ENCODE measurements at regions not wholly inside any gene's neighbourhood (a gene's known extent, or its start where the extent isn't known, plus 50 kb on each side); places are given as distances from the start of the nearest gene placed in this dataset.
"Not testable (repeated sequence)": the region's sequence is repeated elsewhere in the genome, so short reads cannot be mapped to it uniquely, and the experiment has no call there.

DNA sequence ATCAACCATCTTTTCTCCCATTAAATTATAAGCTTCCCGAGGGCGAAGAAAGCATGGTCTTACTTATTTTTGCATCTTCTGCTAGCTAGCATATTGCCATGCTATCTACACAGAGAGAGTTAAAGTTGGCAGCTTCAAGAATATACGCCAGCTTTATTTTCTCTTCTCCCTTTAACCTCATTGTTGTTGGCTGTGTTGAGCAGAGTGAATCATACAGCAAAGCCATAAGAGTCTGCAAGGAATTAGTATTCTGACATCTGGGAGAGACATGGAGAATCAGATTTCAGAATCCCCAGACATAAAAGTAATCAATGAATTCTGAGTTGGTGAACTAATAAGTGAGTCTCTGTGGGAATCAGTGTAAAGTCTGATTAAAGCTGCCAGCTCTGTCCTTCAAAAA lies 649.6 kb upstream of the PTBP2 start:
- DNase-seq (ENCODE audit: low read depth in 2 of 2) = no peak

DNA sequence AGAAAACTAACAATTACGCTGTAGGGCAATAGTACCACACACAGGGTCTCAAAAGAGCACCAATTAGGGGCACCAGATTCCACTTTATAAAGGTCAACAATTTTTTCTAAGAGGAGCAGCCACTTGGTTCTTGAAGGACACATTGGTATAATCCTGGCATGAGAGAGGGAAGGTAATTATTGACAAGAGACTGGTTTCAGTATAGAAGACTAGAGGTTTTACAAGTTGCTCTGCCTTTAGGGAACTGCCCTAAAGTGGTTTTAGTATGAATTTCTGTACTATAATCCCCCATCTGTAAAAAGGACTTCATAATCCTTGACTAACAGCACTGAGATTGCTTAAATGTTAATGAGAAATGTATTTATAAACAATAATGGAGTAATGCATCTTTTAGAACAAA lies 648.5 kb upstream of the PTBP2 start:
- no peak for DNase-seq (ENCODE audit: low read depth in 2 of 2)

DNA sequence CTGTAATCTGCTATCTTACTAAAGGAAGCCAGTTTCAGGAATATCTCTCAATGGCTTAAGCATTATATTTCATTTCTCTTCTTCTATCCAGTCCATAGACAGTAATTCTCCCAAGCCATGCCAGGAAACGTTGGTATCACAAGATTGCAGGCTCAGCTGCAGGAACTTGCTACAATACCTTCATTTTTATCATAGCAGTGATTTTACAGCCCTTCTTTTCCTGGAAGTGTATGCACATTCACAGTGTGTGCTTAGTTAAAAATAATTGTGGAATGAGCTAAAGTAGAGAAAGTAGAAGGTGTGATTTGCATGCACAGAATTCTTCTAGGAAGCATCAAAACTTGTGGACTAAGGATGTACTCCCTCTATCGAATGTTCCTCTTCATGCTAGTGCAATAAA lies 647.2 kb upstream of the PTBP2 start:
- no peak for DNase-seq (ENCODE audit: low read depth in 2 of 2)

DNA sequence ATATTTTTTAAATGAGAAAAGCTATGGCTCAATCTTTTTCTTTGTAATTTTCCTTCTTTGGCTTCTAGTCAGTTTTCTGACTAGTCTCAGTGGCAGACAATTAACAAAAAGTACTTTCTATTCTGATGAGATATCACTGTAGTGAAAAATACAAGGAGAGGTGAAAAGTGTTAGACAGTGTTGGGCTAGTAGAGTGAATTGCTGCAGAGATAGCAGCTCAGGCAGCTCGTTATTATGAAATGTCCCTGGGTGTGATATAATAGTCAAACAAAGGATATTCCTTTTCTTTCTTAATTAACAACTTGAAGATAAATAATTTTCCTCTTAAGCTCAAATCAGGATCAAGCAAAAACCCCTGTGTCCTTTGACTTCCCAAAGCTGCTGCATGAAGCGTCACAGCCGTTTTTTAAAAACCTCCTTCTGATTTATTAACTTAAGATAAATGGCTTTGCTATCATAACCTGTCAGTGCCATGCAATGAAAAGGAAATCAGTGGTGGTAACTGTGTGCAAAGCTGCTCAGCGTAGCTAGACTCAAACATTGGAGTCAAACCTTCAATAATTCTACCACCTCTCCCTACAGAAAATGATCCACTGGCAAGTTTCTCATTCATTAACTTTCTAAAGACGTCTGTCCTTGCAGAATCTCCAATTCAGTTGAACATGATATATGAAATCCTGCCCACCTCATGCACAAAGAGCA lies 646.6 kb upstream of the PTBP2 start:
- no peak for DNase-seq (ENCODE audit: low read depth in 2 of 2)

DNA sequence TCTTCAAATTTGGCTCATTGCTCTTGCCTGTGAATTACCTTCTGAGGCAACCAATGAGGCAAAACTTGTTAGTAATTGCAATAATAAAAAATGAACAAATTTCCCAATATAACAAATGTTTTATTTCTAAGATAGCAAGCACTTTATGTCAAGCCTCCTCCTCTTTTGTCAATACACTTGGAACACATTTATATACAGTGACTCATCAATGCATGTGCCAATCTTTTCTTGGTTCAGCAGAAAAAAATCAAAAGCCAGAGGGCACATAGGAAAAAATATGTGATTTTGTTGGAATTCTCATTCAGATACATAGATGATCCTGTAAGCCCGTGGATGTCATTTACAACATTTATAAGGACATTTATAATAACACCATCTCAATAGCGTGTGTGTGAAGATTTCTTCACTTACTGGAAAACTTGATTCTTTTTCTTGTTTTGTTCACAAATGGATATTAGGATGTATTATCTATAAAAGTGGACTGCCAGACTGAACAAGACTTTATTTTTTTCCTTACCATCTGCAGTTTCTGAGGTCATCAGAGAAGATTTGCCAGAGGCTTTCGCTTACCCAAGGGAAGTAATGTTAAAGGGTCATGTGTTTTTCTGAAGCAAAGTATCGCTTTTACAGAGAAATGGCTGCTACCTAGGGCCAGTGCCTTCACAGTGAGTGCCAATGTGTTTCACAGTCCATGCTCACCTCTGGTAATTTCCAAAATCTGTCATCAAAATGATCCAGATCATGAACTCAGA lies 645.7 kb upstream of the PTBP2 start:
- no peak for DNase-seq (ENCODE audit: low read depth in 2 of 2)

DNA sequence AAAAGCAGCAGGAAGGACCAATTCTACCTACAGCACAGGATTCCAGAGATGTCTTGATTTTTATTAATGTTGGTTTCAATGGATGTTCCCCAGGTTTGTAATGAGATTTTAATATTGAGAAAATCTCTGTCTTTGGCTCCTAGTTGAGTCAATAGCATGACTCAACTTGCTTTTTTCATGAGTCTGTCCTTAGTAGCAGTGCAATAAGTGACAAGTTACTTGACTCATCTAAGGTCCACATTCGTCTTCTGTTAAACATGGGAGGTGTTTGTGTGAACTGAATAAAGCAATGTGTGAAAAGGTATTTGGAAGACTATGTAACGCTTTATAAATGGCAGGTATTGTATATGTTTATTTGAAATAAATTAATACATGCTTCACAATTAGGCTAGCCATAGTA lies 645.0 kb upstream of the PTBP2 start:
- DNase-seq (ENCODE audit: low read depth in 2 of 2) = no peak

DNA sequence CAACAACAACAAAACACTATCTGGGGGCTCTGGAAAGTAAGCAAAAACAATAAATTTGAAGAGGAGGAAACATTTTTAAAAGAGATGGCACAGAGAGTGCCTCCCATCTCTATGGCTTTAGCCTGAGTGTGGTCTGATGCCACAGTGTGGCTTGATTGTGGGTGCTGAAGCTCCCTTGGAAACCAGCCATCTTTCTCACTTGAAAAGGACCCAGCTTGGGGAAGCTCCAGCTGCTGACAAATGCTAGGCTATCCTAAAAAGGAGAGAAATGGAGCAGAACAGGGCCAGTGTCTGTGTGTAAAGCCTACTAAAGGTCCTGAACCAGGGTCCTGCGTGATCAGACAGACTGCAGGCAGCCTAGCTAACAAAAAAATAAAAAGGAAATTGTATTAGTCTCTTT lies 642.0 kb upstream of the PTBP2 start:
- no peak for DNase-seq (ENCODE audit: low read depth in 2 of 2)

DNA sequence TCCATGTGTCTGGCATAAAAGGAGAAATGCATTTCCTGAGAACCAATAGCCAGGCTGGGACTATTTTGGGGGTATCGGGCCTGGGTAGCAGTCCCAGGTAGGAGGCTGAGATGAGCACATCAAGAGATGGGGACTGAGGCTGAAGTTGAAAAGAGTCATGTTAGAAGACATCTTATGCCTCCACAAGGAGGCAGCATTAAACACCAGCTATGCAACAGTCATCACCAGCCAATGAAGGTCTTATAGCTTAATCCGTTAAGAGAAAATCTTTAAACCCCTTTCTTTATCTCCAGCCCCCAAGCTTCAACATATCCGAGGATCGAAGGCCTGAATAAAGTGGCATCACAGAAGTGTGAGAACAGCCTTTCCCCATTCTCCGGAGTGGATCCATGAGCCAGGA lies 640.7 kb upstream of the PTBP2 start:
- DNase-seq (ENCODE audit: low read depth in 2 of 2) = no peak

DNA sequence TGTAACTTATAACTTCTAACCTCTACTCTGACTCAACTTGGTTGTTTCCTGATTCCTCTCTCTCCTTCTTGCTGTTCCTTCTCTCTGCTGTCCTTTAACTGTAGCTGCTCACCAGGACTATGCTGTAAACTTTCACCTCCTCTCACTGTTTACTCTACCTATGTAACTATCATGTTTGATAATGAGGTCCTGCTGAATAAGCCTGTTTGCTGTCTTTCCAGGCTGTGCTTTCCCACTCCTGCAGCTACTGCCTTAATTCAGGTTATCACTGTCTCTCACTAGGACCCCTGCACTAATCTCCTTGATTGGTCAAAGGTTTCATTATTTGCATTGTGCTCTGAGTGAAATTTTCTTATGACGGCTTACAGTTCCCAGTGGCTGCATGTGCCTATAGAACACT lies 633.9 kb upstream of the PTBP2 start:
- no peak for DNase-seq (ENCODE audit: low read depth in 2 of 2)

DNA sequence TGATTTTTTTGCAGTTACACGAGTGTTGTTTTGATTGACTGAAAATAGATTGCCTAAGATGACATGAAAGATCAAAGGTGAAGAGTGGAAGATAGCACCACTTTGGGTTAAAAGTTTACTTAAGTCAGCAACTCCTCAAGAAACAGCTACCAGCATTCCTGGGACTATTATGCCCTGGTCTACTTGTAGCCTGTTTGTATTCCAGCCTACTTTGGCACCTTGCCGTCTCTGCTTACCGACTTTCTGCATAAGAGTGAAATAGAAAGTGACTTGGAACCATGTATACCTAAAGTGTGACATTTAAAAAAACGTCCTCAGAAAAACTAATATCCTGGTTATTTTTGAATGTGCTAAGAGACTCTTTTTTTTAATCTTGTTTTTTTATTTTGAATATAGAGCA lies 631.5 kb upstream of the PTBP2 start:
- no peak for DNase-seq (ENCODE audit: low read depth in 2 of 2)

DNA sequence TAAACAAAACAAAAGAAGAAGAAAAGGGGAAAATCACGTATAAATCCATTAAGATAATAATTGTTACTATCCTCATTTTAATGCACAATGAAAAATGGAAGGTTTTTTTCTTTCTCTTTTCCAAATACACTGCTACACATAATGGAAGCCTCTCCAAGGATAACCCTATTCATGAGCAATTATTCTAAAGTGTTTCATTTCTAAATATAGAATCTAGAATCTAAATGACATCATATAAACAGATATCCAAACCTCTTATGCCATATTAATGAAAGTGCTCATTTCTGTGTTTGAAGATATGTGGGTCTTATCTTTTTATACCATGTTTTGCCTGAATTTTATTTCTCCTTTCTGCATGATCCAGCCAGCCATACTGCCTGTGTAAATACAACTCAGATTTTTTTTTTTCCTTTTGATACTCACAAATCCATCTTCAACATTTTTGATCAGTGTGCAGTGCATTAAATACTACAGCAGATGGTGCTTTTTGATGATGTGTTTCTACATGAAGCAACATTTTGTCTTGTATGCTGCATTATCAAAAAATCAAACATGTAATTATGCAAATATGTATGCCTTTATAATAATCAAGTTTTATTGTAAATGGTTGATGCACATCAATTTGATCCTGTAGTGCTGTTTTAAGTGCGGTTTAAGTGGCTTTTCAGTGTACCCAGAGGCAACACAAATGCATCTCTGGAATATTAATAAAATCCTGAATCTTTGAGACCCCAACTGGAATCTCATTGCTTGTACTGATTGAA lies 625.6 kb upstream of the PTBP2 start:
- no peak for DNase-seq (ENCODE audit: low read depth in 2 of 2)

DNA sequence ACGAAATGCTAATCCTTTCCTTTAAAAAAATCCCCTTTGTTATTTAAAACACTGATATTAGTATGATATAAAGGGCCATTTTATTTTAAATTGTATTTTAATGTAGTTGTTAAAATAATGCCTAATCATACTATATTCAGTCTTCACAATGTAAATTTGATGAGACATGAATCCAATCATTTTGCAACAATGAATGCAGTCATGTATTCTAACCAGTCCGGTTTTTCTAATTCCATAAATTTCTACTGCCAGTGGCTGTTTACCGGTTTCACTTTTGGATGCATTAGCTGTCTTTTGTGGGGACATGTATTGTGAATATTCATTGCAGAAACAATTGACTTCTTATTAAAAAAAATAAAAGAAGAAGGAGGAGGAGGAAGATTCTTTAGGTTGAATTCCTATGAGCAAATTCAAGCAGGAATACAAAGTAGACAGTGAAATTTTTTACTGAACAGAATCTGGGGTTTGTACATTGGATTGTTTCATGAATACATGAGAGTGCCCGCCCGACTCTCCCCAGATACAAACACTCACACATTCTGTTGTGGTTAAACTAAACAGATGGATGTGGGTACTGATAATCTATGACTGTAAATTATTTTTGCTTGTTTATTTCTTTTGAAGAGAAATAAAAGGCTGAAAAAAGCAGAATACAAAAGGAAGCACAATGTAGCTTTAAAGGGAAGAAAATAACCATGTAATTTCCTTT lies 624.8 kb upstream of the PTBP2 start:
- no peak for DNase-seq (ENCODE audit: low read depth in 2 of 2)

DNA sequence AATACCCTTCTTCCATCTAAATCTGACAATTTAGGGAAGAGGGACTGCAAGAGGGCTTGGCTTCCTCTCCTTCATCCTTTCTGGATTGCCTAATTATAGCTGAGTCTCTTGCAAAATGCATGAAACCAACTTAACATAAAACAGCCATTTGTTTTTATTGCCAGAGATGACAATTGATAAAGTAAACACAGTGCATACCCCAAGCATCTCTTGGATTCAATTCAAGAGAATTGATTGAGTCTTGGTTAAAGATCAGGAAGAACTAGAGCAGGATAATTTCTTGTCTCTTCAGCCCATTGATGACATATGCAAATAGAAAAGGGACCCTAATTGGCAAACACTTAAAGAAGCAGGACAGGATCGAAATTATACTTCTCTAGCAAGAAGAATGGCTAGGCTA lies 617.1 kb upstream of the PTBP2 start:
- no peak for DNase-seq (ENCODE audit: low read depth in 2 of 2)

DNA sequence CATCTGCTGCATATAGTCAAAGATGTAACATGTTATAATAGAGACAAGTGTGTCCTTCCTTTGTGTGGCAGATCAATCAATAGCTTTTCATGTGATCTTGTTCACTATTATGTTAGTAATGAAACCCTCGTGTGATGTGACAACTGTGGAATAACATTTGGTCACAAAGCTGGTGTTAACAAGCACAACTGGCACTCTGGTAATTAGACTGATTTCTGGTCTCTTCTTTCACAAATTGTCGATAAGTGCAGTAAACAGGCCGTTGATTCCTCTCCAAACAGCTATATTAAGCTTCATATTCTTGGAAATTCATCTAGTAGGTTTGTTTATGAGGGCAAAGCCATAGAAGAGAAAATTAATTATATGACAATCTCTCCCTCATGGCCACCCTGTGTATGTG lies 616.7 kb upstream of the PTBP2 start:
- DNase-seq (ENCODE audit: low read depth in 2 of 2) = no peak

DNA sequence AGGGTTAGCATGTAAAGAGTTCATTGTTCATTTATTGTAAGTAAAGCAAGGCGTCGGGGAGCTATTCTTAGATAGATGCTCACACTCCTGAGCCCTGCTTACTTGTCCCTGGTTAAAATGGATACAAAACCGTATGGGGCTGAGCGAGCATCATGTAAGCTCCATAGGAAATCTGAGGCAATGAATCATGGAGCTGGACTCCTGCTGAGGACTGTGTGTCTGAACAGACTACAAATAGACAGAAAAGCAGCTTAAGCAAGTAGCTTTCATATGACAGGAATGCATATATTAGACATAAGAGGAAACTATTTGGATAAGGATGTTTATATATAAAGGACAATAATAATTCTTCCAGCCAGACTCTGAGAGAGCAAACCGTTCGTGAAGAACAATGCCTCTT lies 604.9 kb upstream of the PTBP2 start:
- DNase-seq (ENCODE audit: low read depth in 2 of 2) = no peak

DNA sequence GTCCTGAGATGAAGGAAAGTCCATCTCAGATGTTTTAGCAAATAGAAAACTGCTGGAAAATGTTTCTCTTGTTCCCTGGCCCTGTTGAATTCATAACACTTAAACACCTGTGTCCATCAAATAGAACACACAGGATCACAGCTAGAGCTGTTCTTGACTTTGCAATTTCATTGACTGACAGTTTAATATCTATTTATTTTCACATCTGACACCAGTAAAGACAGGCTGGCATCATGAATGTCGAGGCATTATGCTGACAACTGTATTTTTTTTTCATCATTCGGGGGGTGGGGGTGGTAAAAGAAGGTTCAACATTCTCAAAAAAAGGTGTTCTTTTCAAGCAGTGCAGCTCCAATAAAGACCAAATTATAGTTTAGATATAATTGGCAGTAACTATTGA lies 591.2 kb upstream of the PTBP2 start:
- no peak for DNase-seq (ENCODE audit: low read depth in 2 of 2)

DNA sequence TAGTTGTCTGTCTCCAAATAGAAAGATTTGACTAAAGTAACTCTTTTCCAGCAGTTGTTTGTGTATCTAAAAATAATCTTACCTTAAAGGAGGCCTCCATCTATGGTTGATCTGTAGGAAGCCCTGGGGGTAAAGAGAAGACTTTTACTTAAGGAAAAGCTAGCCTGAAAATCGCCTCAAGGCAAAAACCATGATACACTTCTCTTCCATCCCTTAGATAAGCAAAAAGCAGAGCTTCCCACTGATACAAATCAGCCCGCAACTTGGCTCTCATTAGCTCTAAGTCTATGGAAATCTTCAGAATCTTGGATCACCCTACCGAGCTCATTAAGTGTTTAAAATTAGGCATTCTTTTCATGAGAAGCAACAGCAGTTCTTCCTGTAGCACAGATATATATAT lies 576.9 kb upstream of the PTBP2 start:
- no peak for DNase-seq (ENCODE audit: low read depth in 2 of 2)

DNA sequence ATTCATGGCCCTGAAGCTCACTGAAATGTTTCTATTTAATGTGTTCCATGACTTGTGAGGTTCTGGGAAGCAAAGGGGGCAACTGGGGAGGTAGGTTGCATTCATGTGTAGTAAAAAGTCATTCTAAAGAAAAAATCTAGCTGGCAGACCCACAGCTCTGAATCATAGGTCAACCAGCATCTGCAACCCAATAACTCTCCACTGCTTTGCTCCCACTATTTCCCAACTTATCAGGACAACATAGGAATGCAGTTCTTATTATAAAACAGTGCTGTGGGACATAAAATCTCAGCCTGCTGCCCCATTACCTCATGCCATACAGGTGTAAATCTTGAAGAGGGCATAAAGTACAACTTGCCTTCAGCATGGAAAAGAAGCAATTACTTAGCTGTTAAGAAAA lies 576.1 kb upstream of the PTBP2 start:
- no peak for DNase-seq (ENCODE audit: low read depth in 2 of 2)

DNA sequence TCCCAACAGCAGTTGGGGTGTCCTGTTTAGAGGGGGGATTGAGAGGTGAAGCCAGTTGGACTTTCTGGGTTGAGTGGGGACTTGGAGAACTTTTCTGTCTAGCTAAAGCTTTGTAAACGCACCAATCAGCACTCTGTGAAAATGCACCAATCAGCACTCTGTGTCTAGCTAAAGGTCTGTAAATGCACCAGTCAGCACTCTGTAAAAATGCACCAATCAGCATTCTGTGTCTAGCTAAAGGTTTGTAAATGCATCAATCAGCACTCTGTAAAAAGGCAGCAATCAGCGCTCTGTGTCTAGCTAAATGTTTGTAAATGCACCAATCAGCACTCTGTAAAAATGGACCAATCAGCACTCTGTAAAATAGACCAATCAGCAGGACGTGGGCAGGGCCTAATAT lies 568.6 kb upstream of the PTBP2 start:
- not testable (repeated sequence) for DNase-seq (ENCODE audit: low read depth in 2 of 2)

DNA sequence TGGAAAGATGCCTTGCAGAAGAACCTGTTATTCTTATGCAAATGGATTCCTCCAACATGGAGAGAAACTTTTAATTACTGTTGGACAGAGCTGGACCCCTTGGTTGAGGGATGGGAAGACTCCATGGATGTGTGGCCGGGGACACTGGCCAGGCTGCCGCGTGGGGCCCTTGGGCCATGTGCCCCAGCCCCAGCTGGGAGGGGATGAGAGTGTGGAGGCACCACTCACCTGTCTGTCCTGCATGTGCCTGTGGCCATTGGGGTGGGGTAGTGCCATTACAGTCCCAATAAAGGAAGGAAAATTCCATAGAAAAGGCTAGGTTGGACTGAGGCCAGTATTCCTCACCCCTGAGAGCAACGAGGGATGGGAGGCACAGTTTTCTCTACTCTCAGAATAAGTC lies 564.5 kb upstream of the PTBP2 start:
- DNase-seq (ENCODE audit: low read depth in 2 of 2) = no peak

DNA sequence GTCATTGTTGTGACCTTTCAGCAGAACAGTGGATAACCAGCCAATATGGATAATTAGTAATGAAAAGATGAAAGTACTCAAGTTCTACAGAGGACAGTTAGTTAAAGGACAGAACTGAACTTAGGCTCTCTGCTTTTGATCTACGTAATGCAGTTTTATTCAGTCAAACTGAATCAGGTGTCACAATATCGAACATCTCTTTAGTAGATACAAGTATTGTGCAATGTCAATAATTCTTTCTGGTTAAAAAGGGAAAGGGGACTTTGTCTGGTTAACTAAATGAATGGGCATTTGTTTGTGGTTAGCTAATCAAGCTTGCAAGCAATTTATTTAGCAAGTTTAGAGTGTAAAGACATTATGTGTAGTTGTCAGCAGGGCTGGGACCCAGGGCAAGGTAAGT lies 562.2 kb upstream of the PTBP2 start:
- DNase-seq (ENCODE audit: low read depth in 2 of 2) = no peak

DNA sequence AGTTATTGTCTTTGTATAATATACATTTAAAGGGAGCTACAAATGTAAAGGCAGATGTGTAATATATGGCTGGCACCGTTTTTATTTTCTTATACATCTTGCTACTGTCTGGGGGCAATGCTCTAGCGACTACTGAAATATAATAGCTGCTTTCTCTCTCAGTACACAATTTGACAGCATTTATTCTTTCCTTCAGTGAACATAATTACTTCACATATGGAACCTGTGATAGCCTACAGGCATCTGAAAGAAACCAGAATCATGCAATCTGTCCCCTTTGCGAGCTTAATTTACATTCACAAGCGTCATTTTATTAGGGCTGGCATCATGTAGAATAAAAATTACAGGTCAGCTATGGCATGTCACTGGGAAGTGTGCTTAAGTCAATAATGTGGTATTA lies 557.5 kb upstream of the PTBP2 start:
- no peak for DNase-seq (ENCODE audit: low read depth in 2 of 2)

Data from stimulated activated CD8-positive, alpha-beta memory T cell treated with anti-CD3 and anti-CD28 coated beads, Interleukin-15, amount 100 ng/mL, for 48 hours (primary cell).